ENCODE measurements at regions not wholly inside any gene's neighbourhood (a gene's known extent, or its start where the extent isn't known, plus 50 kb on each side); places are given as distances from the start of the nearest gene placed in this dataset.

DNA sequence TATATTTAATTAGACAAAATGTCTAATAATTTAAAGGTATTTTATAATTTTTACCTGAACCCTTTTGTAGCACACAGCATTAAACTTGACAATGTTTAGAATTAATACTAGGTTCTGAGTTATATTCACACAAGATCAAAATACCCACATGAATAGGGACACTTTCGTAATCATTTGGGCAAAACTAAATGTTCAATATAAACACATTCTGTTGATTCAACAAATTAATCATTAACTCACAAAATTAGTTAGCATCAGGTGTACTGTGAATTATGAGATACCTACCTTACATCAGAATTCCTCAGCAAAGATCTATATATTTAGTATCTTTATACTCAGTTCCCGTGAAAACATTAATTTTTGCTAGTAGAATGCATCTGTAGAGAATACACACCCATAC, 481.5 kb upstream of the MANEA start:
- no peak for TF ChIP-seq EZH2 (IDR thresholded peaks at IDR 0.05; ENCODE audit: borderline replicate concordance, low read length)
- TF ChIP-seq, protein P1, sequence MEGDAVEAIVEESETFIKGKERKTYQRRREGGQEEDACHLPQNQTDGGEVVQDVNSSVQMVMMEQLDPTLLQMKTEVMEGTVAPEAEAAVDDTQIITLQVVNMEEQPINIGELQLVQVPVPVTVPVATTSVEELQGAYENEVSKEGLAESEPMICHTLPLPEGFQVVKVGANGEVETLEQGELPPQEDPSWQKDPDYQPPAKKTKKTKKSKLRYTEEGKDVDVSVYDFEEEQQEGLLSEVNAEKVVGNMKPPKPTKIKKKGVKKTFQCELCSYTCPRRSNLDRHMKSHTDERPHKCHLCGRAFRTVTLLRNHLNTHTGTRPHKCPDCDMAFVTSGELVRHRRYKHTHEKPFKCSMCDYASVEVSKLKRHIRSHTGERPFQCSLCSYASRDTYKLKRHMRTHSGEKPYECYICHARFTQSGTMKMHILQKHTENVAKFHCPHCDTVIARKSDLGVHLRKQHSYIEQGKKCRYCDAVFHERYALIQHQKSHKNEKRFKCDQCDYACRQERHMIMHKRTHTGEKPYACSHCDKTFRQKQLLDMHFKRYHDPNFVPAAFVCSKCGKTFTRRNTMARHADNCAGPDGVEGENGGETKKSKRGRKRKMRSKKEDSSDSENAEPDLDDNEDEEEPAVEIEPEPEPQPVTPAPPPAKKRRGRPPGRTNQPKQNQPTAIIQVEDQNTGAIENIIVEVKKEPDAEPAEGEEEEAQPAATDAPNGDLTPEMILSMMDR (IDR thresholded peaks at IDR 0.05; ENCODE audit: low read length): no peak
